ENCODE measurements at regions not wholly inside any gene's neighbourhood (a gene's known extent, or its start where the extent isn't known, plus 50 kb on each side); places are given as distances from the start of the nearest gene placed in this dataset.

DNA sequence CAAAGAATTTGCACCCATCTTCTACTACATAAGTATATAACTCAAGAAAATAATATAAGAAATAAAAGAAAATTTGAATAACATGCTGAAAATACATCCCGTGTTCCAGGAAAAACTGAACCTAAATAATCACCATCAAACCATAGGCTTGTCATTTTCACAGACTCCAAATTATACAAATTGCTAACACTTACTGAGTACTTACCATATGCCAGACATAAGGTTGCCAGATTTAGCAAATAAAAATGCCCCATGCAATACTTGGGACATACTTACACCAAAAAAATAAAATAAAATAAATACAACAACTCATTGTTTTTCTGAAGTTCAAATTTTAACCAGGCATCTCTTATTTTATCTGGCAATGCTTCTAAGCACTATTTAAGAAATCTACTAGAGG is 760.4 kb upstream of the SEMA6D start:
- TF ChIP-seq, protein P1, sequence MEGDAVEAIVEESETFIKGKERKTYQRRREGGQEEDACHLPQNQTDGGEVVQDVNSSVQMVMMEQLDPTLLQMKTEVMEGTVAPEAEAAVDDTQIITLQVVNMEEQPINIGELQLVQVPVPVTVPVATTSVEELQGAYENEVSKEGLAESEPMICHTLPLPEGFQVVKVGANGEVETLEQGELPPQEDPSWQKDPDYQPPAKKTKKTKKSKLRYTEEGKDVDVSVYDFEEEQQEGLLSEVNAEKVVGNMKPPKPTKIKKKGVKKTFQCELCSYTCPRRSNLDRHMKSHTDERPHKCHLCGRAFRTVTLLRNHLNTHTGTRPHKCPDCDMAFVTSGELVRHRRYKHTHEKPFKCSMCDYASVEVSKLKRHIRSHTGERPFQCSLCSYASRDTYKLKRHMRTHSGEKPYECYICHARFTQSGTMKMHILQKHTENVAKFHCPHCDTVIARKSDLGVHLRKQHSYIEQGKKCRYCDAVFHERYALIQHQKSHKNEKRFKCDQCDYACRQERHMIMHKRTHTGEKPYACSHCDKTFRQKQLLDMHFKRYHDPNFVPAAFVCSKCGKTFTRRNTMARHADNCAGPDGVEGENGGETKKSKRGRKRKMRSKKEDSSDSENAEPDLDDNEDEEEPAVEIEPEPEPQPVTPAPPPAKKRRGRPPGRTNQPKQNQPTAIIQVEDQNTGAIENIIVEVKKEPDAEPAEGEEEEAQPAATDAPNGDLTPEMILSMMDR (IDR thresholded peaks at IDR 0.05): no peak
- no peak for TF ChIP-seq EZH2 (IDR thresholded peaks at IDR 0.05; ENCODE audit: borderline replicate concordance, insufficient read depth, low read depth, low read length, poor library complexity, severe bottlenecking)

Measured in B cell (primary cell).